Fibroblast of pulmonary artery (primary cell): ENCODE measurements at regions not wholly inside any gene's neighbourhood (a gene's known extent, or its start where the extent isn't known, plus 50 kb on each side); places are given as distances from the start of the nearest gene placed in this dataset.

ENCODE experiments used
- DNase-seq: peaks from one replicate; pipeline ENCODE4 v3.0.0-alpha.2; 2010; ENCODE audit warnings: low read depth
- H3K4me3 ChIP-seq: replicated peaks from 2 replicates; pipeline ENCODE4 v1.5.1; 2011; ENCODE audit warnings: low read depth, mild to moderate bottlenecking, control low read depth, low read length, moderate library complexity
- TF ChIP-seq, protein P1 (sequence below): IDR thresholded peaks from 2 replicates; pipeline ENCODE4 v1.5.1; 2011; ENCODE audit warnings: mild to moderate bottlenecking, control low read depth, low read length, inconsistent platforms; ENCODE audit errors: missing control alignments

DNA sequence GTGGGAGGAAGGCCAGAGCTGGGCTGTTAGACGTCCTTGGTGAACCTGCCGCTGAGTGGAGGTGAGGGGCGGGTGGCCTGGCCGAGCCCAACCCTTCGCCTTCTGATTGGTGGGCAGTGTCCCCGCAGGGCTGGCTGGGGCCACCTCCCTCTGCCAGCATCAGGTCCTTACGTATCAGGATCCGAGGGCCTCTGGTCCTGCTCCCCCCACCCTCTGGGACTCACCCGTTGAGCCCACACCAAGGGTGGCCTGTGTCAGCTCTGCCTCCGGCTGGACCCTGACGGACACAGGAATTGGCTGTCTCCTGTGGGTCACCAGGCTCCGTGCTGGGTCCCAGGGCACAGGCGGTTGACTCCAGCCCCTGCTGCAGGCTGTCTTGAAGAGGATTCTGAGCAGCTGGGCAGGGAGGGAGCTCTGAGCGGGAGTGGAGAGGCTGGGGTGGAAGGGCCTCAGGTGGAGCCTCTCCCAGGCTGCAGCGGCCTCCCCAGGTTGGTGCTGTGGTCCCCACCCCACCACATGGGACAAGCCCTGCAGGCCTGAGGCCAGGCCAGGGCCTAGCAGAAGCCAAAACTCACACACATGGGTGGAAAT is 58.4 kb upstream of the NKX1-1 start:
- TF ChIP-seq, protein P1, sequence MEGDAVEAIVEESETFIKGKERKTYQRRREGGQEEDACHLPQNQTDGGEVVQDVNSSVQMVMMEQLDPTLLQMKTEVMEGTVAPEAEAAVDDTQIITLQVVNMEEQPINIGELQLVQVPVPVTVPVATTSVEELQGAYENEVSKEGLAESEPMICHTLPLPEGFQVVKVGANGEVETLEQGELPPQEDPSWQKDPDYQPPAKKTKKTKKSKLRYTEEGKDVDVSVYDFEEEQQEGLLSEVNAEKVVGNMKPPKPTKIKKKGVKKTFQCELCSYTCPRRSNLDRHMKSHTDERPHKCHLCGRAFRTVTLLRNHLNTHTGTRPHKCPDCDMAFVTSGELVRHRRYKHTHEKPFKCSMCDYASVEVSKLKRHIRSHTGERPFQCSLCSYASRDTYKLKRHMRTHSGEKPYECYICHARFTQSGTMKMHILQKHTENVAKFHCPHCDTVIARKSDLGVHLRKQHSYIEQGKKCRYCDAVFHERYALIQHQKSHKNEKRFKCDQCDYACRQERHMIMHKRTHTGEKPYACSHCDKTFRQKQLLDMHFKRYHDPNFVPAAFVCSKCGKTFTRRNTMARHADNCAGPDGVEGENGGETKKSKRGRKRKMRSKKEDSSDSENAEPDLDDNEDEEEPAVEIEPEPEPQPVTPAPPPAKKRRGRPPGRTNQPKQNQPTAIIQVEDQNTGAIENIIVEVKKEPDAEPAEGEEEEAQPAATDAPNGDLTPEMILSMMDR = no peak
- DNase-seq = no peak
- no peak overlapping the region for H3K4me3 ChIP-seq

DNA sequence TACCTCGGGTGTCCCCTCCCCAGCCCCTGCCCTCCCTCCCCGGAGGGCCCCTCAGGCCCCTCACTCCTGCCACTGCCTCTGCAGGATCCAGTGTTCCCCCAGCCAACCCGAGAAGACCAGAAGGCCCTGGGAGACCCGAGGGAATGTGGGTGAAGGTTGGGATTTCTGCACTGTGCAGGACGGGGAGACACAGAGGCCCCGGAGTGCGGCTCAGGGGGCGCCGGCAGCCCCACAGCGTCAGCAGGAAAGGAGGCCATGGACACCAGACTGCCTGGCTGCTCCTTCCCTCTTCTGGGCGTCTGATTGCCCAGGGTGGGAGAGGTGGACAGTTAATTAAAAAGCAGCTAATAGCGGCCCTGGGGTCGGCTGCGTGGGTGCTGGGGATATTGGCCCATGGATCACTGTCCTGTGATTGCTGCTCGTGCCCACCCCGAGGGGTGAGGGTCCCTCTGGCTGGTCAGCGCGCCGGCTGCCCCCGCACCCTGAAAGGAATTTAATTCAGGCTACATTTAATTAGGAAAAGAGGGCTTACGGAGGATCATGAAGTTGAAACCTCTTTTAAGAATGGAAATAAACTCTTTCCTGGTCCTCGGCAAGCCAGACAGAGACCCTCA is 57.8 kb upstream of the NKX1-1 start:
- no peak for DNase-seq

DNA sequence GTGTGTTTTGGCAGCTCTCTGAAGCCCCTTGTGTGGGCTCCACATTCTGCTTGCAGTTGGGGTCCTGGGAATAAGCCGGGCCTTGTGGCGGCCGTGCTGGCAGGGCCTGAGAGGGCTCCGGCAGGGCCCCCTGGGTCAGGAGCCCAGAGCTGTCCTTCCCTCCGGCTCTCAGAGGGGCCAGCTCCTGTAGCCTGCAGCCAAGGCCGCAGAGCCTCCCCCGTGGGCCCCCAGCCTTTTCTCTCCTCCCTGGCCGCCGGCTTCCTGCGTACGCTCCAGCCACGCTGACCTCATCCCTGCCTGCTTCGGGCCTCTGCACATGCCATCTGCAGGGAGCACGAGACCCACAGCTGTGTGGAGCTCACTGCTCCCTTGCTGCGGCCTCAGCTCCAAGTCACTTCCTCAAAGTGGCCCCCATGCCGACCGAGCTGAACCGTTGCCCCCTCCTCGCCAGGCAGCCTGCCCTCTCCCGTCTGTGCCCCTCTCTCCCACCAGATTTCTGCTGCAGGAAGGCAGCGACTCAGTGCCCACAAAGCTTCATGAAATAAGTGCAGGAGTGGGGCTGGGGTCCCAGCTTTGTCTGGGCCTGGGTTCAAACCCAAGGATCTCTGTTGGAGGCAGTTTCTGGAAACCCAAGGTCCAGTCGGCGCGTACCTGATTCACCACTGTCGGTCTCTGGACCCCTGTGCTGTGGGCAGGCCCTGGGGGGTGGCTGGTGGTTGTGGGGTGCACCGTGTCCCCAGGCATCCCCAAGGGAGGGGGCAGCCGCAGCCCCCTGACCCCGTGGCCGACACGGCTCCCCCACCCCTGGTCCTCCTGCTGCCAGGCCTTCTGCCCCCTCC is 57.1 kb upstream of the NKX1-1 start:
- H3K4me3 ChIP-seq = no peak overlapping the region
- peak; percentile 68 for DNase-seq

More for the DNA sequence above, 57.8 kb upstream of the NKX1-1 start:
- TF ChIP-seq, protein P1 = no peak
- H3K4me3 ChIP-seq = no peak overlapping the region

DNA sequence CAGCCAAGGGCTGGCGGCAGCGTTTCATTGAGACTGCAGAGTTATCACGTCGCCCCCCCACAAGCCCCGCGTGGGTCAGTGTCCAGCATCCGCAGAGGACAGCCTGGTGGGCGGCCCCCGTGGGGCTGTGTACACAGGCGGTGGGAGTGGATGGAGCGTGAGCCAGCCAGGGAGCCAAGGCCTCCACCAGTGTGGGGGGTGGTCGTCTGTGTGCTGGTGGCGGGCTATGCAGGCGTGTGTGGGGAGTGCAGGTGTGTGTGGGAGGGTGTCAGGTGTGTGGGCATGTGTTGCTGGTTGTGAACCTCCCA is 56.5 kb upstream of the NKX1-1 start:
- DNase-seq = no peak
- TF ChIP-seq, protein P1 = no peak
- no peak overlapping the region for H3K4me3 ChIP-seq

More for the DNA sequence above, 57.1 kb upstream of the NKX1-1 start:
- TF ChIP-seq, protein P1 = no peak

DNA sequence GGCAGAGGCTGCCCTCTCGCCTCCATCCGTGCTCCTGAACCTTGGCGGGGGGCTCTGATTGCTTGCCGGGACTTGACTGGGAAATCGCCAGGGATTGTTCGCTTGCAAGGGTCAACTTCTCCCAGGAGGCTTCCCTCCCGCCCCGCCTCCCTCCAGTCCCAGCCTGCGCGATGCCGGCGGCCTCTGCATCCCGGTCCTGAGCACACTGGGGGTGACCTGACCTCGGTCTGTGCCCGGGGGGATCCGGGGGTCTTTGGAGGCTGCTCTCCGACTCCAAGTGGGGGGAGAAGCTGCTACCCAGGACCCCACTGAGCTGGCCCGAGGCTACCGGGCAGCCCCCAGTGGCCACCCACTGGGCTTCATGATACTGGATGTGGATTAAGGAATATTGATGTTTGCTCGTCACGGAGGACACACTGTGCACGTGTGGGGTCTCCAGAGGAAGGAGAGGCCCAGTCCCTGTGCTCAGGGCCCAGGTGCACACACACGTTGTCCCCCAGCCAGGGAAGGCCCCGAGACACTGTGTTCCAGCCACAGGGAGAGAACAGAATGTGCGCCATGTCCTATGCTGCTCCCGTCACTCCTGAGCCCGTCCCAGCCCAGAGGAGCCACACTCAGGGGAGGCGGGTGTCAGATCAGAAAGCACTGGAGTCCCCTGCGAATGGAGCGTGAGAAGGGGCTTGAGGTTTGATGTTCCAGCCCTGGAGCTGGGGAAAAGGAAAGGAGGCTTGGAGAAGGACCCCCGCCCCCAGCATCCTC is 55.9 kb upstream of the NKX1-1 start:
- H3K4me3 ChIP-seq = no peak overlapping the region
- TF ChIP-seq, protein P1 = no peak
- DNase-seq = no peak

DNA sequence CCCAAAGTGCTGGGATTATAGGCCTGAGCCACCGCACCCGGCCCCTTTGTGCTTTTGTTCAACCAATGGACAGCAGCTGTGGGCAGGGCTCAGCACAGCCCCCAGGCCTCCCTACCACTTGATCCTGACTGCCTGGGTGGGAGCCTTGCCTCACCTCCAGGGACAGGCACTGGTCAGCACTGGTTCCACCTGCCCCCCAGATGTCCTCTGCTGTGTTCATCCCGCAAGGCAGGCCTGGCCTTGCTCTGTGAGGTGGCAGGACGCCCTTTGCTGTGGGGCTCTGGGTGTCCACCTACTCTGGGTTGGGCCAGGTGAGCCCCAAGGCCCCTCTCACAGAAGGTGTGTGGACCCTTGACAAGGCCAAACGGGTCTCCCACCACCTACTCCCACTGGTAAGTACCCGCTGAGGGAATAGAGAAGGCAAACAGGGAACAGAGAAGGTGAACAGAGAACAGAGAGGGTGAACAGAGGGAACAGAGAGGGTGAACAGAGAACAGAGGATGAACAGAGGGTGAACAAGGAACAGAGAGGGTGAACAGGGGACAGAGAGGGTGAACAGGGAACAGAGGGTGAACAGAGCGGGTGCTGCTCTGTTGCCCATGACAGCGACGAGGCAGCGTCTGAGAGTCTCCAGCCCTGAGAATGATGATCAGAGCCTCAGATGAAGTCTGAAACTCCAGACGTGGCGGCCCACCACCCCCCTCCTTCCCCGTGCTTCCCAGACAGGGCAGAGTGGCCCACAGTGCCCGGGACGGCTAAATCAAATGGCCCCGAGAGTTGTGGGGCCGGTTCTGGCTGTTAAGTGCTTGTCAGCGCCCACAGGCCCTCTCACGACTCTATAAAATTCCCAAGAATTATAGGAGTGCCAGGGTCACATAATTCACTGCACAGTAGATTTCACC is 55.0 kb upstream of the NKX1-1 start:
- TF ChIP-seq, protein P1 = no peak
- DNase-seq = no peak

More for the DNA sequence above, 55.0 kb upstream of the NKX1-1 start:
- H3K4me3 ChIP-seq = no peak overlapping the region
